AG09319 (cell line): ENCODE measurements at regions not wholly inside any gene's neighbourhood (a gene's known extent, or its start where the extent isn't known, plus 50 kb on each side); places are given as distances from the start of the nearest gene placed in this dataset.
A peak's percentile ranks its signal among the peaks of the same experiment; 100 is the strongest.

Source experiments
- DNase-seq: peaks from one replicate; pipeline ENCODE4 v3.0.0-alpha.2; 2010; ENCODE audit warnings: low read depth; ENCODE audit errors: extremely low read depth
- CTCF ChIP-seq: IDR thresholded peaks from 2 replicates; pipeline ENCODE4 v1.5.1; 2011; ENCODE audit warnings: low read depth, mild to moderate bottlenecking, inconsistent platforms, low read length, moderate library complexity

GRCh38 chr11:112778877-112779266 is 182.3 kb upstream of the NCAM1 start:
- no peak for TF ChIP-seq CTCF
- no peak for DNase-seq

DNA sequence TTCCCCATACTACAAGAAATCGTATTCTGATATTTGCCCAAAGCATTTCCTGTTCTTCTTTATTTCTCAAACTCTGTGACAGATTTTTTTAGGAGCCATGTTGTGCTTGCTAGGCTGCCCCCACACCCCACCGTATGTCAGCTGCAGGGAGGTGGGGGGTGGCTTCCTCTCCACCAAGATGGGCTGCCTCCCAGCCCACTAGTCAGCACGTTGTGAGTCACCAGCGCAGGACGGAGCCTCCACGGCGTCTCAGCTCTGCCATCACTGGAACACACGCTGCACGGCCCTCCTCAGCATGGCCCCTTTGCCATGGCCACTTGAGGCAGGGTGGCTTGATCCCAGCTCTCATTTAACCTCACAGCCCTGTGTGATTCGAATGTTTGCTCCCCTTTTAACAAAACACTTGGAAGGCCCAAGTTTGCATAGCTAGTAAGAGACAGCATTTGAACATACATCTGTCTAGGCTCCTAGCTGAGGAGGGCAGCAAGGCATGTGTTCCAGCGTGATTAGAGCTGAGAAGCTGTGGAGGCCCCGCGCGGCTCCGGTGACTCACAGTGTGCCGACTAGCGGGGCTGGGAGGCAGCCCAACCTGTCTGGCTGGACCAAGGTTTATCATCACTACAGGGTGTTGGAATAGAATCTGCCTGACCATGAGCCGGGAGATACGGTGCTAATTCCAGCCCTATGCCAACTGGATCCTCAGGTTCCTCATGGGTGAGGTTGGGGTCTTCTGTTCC is 180.7 kb upstream of the NCAM1 start:
- no peak for TF ChIP-seq CTCF
- DNase-seq = no peak

DNA sequence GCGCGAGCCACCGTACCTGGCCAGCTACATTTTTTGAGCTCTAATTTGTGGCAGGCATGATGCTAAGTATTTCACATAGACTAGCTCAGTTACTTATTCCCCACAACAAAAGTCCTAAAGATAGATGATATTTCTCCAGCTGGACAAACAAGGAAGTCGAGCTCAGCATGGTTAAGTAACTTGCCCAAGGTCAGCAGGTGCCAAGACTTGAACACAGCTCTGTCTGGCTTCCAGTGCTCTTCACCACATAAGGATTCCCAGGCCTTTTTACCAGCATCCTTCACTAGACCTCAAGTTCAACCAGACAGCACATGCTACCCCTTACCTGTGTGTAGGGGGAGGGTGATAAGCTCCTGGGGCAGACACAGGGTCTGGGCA is 177.3 kb upstream of the NCAM1 start:
- no peak for TF ChIP-seq CTCF
- DNase-seq = no peak

GRCh38 chr11:112784323-112785073 is 176.7 kb upstream of the NCAM1 start:
- no peak for TF ChIP-seq CTCF
- DNase-seq = peak; percentile 40

GRCh38 chr11:112785149-112785548 is 176.1 kb upstream of the NCAM1 start:
- TF ChIP-seq CTCF = no peak
- DNase-seq = no peak

DNA sequence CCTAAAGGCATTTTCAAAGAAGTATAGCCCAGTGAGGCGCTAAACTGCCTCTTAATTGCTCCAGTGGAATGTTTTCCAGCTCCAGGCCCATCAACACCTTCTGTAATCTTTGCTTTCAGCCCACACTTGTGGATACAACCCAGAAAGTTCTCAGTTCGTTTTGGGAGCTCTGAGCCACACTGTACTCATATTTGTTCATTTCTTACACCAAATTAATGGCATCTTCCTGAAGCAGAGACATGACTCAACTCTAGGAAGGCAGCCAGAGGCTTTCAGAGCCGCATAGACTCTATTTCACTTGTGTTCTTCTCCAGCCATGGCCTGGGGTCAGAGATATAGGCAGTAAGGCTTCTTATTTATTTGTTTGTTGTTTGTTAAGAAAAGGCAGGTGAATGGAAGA is 175.5 kb upstream of the NCAM1 start:
- TF ChIP-seq CTCF = no peak
- DNase-seq = no peak

GRCh38 chr11:112786196-112786595 is 175.0 kb upstream of the NCAM1 start:
- TF ChIP-seq CTCF = no peak
- DNase-seq = no peak
